ENCODE measurements at regions not wholly inside any gene's neighbourhood (a gene's known extent, or its start where the extent isn't known, plus 50 kb on each side); places are given as distances from the start of the nearest gene placed in this dataset.

DNA sequence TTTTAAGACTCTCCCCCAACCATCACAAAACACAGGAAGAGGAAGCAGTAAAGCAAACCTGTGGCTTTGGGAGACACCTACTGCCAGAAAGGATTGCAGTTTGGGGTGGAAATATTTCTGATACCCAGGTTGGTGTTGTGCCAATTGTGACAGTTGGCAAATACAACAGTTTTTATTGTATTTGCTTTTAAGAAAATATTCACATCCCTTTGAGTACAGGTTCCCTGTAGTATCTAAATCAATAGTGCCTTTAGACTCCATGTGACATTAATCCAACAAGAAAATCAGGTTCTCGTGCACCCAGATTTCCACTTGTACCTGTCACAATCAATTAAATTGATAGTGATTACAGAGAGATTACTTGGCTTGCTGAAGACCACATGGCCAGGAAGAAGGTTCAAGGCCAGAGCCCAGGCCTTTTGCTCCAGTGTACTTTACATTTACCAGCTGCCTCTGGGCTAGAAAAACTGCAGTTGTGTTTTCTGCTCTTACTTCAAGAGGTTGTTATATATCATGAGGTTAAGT lies 361.2 kb downstream of the ATP23 start:
- Mint-ChIP-seq H3K27ac (no peak overlapping the region), H3K27me3 (ENCODE audit: low read depth in 2 of 2) (peaks cover 0 to 7% of the 10 kb centered on the region in 2 donors), H3K4me3 (no peak overlapping the region), H3K9me3 (peaks cover 0 to 5% of the 10 kb centered on the region in 2 donors), H3K36me3 (no peaks in the 10 kb centered on the region), H3K4me1 (no peaks in the 10 kb centered on the region)
- DNase-seq (no peak), ATAC-seq (no peak)
- Histone ChIP-seq H3K36me3 (ENCODE audit: control insufficient read depth, insufficient read depth, low read length) (no peaks in the 10 kb centered on the region), H3K4me3 (ENCODE audit: low read length) (no peak overlapping the region), H3K4me1 (ENCODE audit: control insufficient read depth, insufficient read depth, low read length) (no peaks in the 10 kb centered on the region), H3K9me3 (ENCODE audit: control insufficient read depth, insufficient read depth, low read length) (no peaks in the 10 kb centered on the region), H3K27ac (ENCODE audit: low read length) (no peak overlapping the region), H3K27me3 (ENCODE audit: control insufficient read depth, insufficient read depth, low read length) (no peaks in the 10 kb centered on the region)
- TF ChIP-seq, protein P1, sequence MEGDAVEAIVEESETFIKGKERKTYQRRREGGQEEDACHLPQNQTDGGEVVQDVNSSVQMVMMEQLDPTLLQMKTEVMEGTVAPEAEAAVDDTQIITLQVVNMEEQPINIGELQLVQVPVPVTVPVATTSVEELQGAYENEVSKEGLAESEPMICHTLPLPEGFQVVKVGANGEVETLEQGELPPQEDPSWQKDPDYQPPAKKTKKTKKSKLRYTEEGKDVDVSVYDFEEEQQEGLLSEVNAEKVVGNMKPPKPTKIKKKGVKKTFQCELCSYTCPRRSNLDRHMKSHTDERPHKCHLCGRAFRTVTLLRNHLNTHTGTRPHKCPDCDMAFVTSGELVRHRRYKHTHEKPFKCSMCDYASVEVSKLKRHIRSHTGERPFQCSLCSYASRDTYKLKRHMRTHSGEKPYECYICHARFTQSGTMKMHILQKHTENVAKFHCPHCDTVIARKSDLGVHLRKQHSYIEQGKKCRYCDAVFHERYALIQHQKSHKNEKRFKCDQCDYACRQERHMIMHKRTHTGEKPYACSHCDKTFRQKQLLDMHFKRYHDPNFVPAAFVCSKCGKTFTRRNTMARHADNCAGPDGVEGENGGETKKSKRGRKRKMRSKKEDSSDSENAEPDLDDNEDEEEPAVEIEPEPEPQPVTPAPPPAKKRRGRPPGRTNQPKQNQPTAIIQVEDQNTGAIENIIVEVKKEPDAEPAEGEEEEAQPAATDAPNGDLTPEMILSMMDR (IDR thresholded peaks at IDR 0.05): no peak
- WGBS (ENCODE audit: insufficient coverage): no CpG with 5 or more reads among the region's 1 CpG
- intact Hi-C loops (cut with micrococcal nuclease): no loop called here

DNA sequence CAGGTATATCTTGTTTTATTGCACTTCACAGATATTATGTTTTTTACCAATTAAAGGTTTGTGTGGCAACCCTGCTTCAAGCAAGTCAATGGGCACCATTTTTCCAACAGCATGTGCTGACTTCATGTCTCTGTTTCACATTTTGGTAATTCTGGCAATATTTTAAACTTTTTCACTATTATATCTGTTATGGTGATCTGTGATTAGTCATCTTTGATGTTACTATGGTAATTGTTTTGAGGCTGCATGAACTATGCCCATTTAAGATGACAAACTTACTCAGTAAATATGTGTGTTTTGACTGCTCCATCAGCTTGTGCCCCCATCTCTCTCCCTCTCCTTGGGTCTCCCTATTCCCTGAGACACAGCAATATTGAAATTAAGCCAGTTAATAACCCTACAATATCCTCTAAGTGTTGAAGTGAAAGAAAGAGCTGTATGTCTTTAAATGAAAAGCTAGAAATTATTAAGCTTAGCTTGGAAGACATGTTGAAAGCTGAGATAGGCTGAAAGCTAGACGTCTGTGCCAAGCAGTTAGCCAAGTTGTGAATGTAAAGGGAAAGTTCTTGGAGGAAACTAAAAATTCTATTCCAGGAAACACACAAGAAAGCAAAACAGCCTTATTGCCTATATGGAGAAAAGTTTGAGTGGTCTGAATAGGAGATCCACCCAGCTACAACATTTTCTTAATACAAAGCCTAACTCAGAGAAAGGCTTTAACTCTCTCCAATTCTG lies 365.1 kb downstream of the ATP23 start:
- H3K4me3 Mint-ChIP-seq: no peak overlapping the region
- H3K36me3 ChIP-seq (ENCODE audit: control insufficient read depth, insufficient read depth, low read length): no peaks in the 10 kb centered on the region
- WGBS (ENCODE audit: insufficient coverage): 79% methylated on average over 1 of the region's 1 CpG
- TF ChIP-seq, protein P1 (IDR thresholded peaks at IDR 0.05): no peak
- no peak for DNase-seq
- H3K4me1 Mint-ChIP-seq: no peaks in the 10 kb centered on the region
- no peaks in the 10 kb centered on the region for H3K27me3 ChIP-seq (ENCODE audit: control insufficient read depth, insufficient read depth, low read length)
- intact Hi-C loops (cut with micrococcal nuclease): no loop called here
- H3K9me3 Mint-ChIP-seq: peaks cover 0 to 5% of the 10 kb centered on the region in 2 donors
- no peaks in the 10 kb centered on the region for H3K36me3 Mint-ChIP-seq
- H3K27ac Mint-ChIP-seq: no peak overlapping the region
- ATAC-seq: no peak
- H3K4me1 ChIP-seq (ENCODE audit: control insufficient read depth, insufficient read depth, low read length): no peaks in the 10 kb centered on the region
- no peaks in the 10 kb centered on the region for H3K9me3 ChIP-seq (ENCODE audit: control insufficient read depth, insufficient read depth, low read length)
- H3K27me3 Mint-ChIP-seq (ENCODE audit: low read depth in 2 of 2): no peaks in the 10 kb centered on the region
- H3K4me3 ChIP-seq (ENCODE audit: low read length): no peak overlapping the region
- no peak overlapping the region for H3K27ac ChIP-seq (ENCODE audit: low read length)

DNA sequence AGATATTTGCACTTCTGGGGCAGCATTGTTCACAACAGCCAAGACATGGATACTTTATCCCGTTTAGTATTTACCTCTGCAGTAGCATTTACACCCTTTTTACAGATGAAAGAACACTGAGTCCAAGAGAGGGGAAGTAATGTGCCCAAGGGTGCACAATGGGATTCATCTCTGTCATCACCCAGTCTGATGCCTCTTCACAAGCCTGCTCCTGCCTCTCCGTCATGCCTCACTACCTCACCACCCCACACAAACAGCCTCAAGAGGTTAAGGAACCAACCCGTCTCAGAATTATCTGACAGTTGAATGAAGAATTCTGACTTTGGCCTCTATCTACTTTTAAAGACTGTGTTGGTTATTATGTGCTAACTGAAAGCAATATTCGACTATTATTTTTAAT lies 368.4 kb downstream of the ATP23 start:
- H3K36me3 Mint-ChIP-seq: no peaks in the 10 kb centered on the region
- intact Hi-C loops (cut with micrococcal nuclease): no loop called here
- no peak overlapping the region for H3K27ac ChIP-seq (ENCODE audit: low read length)
- TF ChIP-seq, protein P1 (IDR thresholded peaks at IDR 0.05): no peak
- no peak overlapping the region for H3K27ac Mint-ChIP-seq
- ATAC-seq (no peak), DNase-seq (no peak)
- no peaks in the 10 kb centered on the region for H3K9me3 ChIP-seq (ENCODE audit: control insufficient read depth, insufficient read depth, low read length)
- no peaks in the 10 kb centered on the region for H3K4me1 ChIP-seq (ENCODE audit: control insufficient read depth, insufficient read depth, low read length)
- H3K27me3 Mint-ChIP-seq (ENCODE audit: low read depth in 2 of 2): no peaks in the 10 kb centered on the region
- H3K4me1 Mint-ChIP-seq: no peaks in the 10 kb centered on the region
- H3K4me3 ChIP-seq (ENCODE audit: low read length): no peak overlapping the region
- H3K27me3 ChIP-seq (ENCODE audit: control insufficient read depth, insufficient read depth, low read length): no peaks in the 10 kb centered on the region
- H3K4me3 Mint-ChIP-seq: no peak overlapping the region
- WGBS (ENCODE audit: insufficient coverage): 68% methylated on average over 3 of the region's 4 CpGs
- H3K36me3 ChIP-seq (ENCODE audit: control insufficient read depth, insufficient read depth, low read length): no peaks in the 10 kb centered on the region
- H3K9me3 Mint-ChIP-seq: peaks cover 0 to 7% of the 10 kb centered on the region in 2 donors

DNA sequence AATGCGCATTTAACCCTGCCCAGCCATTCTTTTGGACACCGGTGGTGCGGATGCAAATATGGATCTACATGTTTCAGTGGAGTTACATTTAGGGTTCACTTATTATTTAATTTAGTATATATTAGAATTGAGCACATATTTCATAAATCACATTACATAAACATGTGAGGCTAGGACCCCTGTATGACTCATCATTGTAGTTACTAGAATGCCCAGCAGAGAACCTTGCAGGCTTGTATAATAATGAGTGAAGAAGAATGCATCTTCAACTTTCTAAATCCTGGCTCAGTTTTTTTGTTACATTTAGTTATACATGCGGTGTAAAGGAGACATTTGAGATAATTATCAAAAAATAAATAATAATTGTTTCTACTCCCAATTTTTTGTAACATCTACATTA lies 369.0 kb downstream of the ATP23 start:
- Mint-ChIP-seq H3K4me1 (no peaks in the 10 kb centered on the region), H3K36me3 (no peaks in the 10 kb centered on the region), H3K4me3 (no peak overlapping the region), H3K9me3 (peaks cover 0 to 7% of the 10 kb centered on the region in 2 donors), H3K27ac (no peak overlapping the region), H3K27me3 (ENCODE audit: low read depth in 2 of 2) (no peaks in the 10 kb centered on the region)
- 100% methylated on average over 1 of the region's 4 CpGs for WGBS (ENCODE audit: insufficient coverage)
- intact Hi-C loops (cut with micrococcal nuclease): no loop called here
- Histone ChIP-seq H3K36me3 (ENCODE audit: control insufficient read depth, insufficient read depth, low read length) (no peaks in the 10 kb centered on the region), H3K9me3 (ENCODE audit: control insufficient read depth, insufficient read depth, low read length) (no peaks in the 10 kb centered on the region), H3K27me3 (ENCODE audit: control insufficient read depth, insufficient read depth, low read length) (no peaks in the 10 kb centered on the region), H3K27ac (ENCODE audit: low read length) (no peak overlapping the region), H3K4me1 (ENCODE audit: control insufficient read depth, insufficient read depth, low read length) (no peaks in the 10 kb centered on the region), H3K4me3 (ENCODE audit: low read length) (no peak overlapping the region)
- no peak for DNase-seq
- TF ChIP-seq, protein P1 (IDR thresholded peaks at IDR 0.05): no peak
- no peak for ATAC-seq

Data from natural killer cell (primary cell).